Upper lobe of left lung (tissue), 4 donors: ENCODE measurements at regions not wholly inside any gene's neighbourhood (a gene's known extent, or its start where the extent isn't known, plus 50 kb on each side); places are given as distances from the start of the nearest gene placed in this dataset.
"Not testable (repeated sequence)": the region's sequence is repeated elsewhere in the genome, so short reads cannot be mapped to it uniquely, and the experiment has no call there.

ENCODE experiments used
- CTCF ChIP-seq, 6 experiments: fragments of 450-650 bp in 4 of 6; fragments of 200-600 bp in 2 of 6; sonication (generic) in 2 of 6; IDR thresholded peaks; one replicate each; pipeline ENCODE4 v1.5.1; 2016 to 2019; ENCODE audit warnings: antibody characterized with exemption in 6 of 6
- POLR2AphosphoS5 ChIP-seq, 2 donors: sonication (generic); formaldehyde crosslinking; IDR thresholded peaks; one replicate each; pipeline ENCODE4 v1.5.1; 2017; ENCODE audit warnings: antibody characterized with exemption in 2 of 2

- TF ChIP-seq CTCF, POLR2AphosphoS5 (IDR thresholded peaks at IDR 0.05): not testable (repeated sequence)
Measured at GRCh38 chr7:75205367-75206085, 113.1 kb downstream of the GTF2IRD2B start.
